Fibroblast of mammary gland (primary cell): ENCODE measurements at regions not wholly inside any gene's neighbourhood (a gene's known extent, or its start where the extent isn't known, plus 50 kb on each side); places are given as distances from the start of the nearest gene placed in this dataset.

Experiments used
- DNase-seq: peaks from one replicate; pipeline ENCODE4 v3.0.0-alpha.2; 2010; ENCODE audit warnings: low read depth
- H3K4me3 ChIP-seq: 2 replicates; pipeline ENCODE4 v1.5.1; 2011; ENCODE audit warnings: low read depth, mild to moderate bottlenecking, low read length, moderate library complexity; ENCODE audit not compliant: control insufficient read depth
- TF ChIP-seq, protein P1 (sequence below): conservative IDR thresholded peaks from 2 replicates; pipeline ENCODE4 v1.5.1; 2011; ENCODE audit warnings: low read depth, low read length, inconsistent platforms; ENCODE audit not compliant: control insufficient read depth, insufficient read depth

- TF ChIP-seq, protein P1, sequence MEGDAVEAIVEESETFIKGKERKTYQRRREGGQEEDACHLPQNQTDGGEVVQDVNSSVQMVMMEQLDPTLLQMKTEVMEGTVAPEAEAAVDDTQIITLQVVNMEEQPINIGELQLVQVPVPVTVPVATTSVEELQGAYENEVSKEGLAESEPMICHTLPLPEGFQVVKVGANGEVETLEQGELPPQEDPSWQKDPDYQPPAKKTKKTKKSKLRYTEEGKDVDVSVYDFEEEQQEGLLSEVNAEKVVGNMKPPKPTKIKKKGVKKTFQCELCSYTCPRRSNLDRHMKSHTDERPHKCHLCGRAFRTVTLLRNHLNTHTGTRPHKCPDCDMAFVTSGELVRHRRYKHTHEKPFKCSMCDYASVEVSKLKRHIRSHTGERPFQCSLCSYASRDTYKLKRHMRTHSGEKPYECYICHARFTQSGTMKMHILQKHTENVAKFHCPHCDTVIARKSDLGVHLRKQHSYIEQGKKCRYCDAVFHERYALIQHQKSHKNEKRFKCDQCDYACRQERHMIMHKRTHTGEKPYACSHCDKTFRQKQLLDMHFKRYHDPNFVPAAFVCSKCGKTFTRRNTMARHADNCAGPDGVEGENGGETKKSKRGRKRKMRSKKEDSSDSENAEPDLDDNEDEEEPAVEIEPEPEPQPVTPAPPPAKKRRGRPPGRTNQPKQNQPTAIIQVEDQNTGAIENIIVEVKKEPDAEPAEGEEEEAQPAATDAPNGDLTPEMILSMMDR, result no peak
- no peak overlapping the region for H3K4me3 ChIP-seq
- no peak for DNase-seq
Measured at GRCh38 chr5:58330781-58331180, 129.1 kb downstream of the PLK2 start.

DNA sequence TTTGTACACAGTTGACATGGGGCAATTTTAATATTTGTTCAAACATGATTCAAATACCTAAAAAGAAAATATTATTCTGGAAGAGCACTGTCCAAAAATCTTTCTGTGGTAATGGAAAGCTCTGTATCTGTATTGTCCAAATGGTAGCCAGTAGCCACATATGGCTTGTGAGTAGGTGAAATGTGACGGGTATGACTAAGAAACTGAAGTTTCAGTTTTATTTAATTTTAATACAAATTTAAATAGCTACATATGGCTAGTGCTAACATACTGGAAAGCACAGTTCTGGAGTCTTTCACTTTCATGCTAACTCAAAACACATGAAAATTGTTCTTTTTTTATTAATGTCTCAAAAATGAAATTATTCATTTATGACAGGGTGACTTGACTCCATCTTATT is 132.6 kb downstream of the PLK2 start:
- TF ChIP-seq, protein P1, result no peak
- peak; percentile 20 for DNase-seq

GRCh38 chr5:58326022-58326421 is 133.9 kb downstream of the PLK2 start:
- no peak overlapping the region for H3K4me3 ChIP-seq
- no peak for DNase-seq
- TF ChIP-seq, protein P1, result no peak

More for the DNA sequence above, 132.6 kb downstream of the PLK2 start:
- no peak overlapping the region for H3K4me3 ChIP-seq

GRCh38 chr5:58322453-58322852 is 137.4 kb downstream of the PLK2 start:
- TF ChIP-seq, protein P1, result no peak
- peak; percentile 8 for DNase-seq

GRCh38 chr5:58318468-58318867 is 141.4 kb downstream of the PLK2 start:
- no peak overlapping the region for H3K4me3 ChIP-seq
- DNase-seq, result peak; percentile 14
- TF ChIP-seq, protein P1, result no peak

More at GRCh38 chr5:58322453-58322852, 137.4 kb downstream of the PLK2 start:
- no peak overlapping the region for H3K4me3 ChIP-seq

GRCh38 chr5:58317808-58318207 is 142.1 kb downstream of the PLK2 start:
- no peak for DNase-seq
- TF ChIP-seq, protein P1, result no peak
- H3K4me3 ChIP-seq, result no peak overlapping the region

GRCh38 chr5:58317009-58317408 is 142.9 kb downstream of the PLK2 start:
- H3K4me3 ChIP-seq, result no peak overlapping the region
- DNase-seq, result no peak
- TF ChIP-seq, protein P1, result no peak
